HG03520 (cell line): ENCODE measurements at regions not wholly inside any gene's neighbourhood (a gene's known extent, or its start where the extent isn't known, plus 50 kb on each side); places are given as distances from the start of the nearest gene placed in this dataset.

Experiments used
- ATAC-seq: cut with Tn5 transposase; IDR thresholded peaks from one replicate; pipeline ENCODE4 v1.9.1; 2021; ENCODE audit warnings: mild to moderate bottlenecking, moderate library complexity; ENCODE audit not compliant: unreplicated experiment

GRCh38 chr9:84393266-84393950, 52.9 kb upstream of the SLC28A3 start:
- no peak for ATAC-seq

- ATAC-seq = no peak
Observed at GRCh38 chr9:84394036-84394435, 53.5 kb upstream of the SLC28A3 start.

GRCh38 chr9:84397151-84397728, 56.7 kb upstream of the SLC28A3 start:
- peak; percentile 75 for ATAC-seq

- no peak for ATAC-seq
Observed at GRCh38 chr9:84397822-84398221, 57.3 kb upstream of the SLC28A3 start.

- no peak for ATAC-seq
Observed at GRCh38 chr9:84402517-84402916, 62.0 kb upstream of the SLC28A3 start.

GRCh38 chr9:84403288-84403687, 62.7 kb upstream of the SLC28A3 start:
- ATAC-seq = no peak

GRCh38 chr9:84404095-84404686, 63.6 kb upstream of the SLC28A3 start:
- no peak for ATAC-seq

GRCh38 chr9:84405667-84406066, 65.1 kb upstream of the SLC28A3 start:
- no peak for ATAC-seq

- ATAC-seq = no peak
Observed at GRCh38 chr9:84408416-84408815, 67.9 kb upstream of the SLC28A3 start.

GRCh38 chr9:84411683-84412267, 71.2 kb upstream of the SLC28A3 start:
- ATAC-seq = no peak

GRCh38 chr9:84412654-84413053, 72.1 kb upstream of the SLC28A3 start:
- ATAC-seq = no peak

GRCh38 chr9:84413301-84413700, 72.7 kb upstream of the SLC28A3 start:
- ATAC-seq = no peak

GRCh38 chr9:84419031-84419602, 78.6 kb upstream of the SLC28A3 start:
- ATAC-seq = no peak

GRCh38 chr9:84424931-84425330, 84.4 kb upstream of the SLC28A3 start:
- no peak for ATAC-seq

- ATAC-seq = no peak
Observed at GRCh38 chr9:84432746-84433145, 92.2 kb upstream of the SLC28A3 start.

GRCh38 chr9:84435902-84436301, 95.3 kb upstream of the SLC28A3 start:
- ATAC-seq = no peak

GRCh38 chr9:84436386-84437109, 96.0 kb upstream of the SLC28A3 start:
- no peak for ATAC-seq

- no peak for ATAC-seq
Observed at GRCh38 chr9:84438391-84438790, 97.8 kb upstream of the SLC28A3 start.

GRCh38 chr9:84439250-84439649, 98.7 kb upstream of the SLC28A3 start:
- no peak for ATAC-seq

GRCh38 chr9:84442712-84443111, 102.2 kb upstream of the SLC28A3 start:
- ATAC-seq = no peak

- ATAC-seq = no peak
Observed at GRCh38 chr9:84445737-84446136, 105.2 kb upstream of the SLC28A3 start.
